B cell (primary cell): ENCODE measurements at regions not wholly inside any gene's neighbourhood (a gene's known extent, or its start where the extent isn't known, plus 50 kb on each side); places are given as distances from the start of the nearest gene placed in this dataset.

Experiments used
- ATAC-seq: fragments of 200-7000 bp; cut with Tn5 transposase; one replicate; pipeline ENCODE4 v1.10.0; 2021; ENCODE audit warnings: low read depth, mild to moderate bottlenecking, moderate number of reproducible peaks, moderate library complexity
- CTCF ChIA-PET: fragments of 350-600 bp; sonication (Branson Sonifier 250); formaldehyde crosslinking; loops from one replicate; lab custom pipeline; 2021; ENCODE audit warnings: antibody characterized with exemption, inconsistent platforms; lab: Charles Lee
- POLR2A ChIA-PET: fragments of 350-600 bp; sonication (Branson Sonifier 250); formaldehyde crosslinking; loops from one replicate; lab custom pipeline; 2021; ENCODE audit warnings: antibody characterized with exemption; lab: Charles Lee
- DNase-seq: peaks from one replicate; pipeline ENCODE4 v3.0.0; 2013
- H2AFZ ChIP-seq: 2 replicates; pipeline ENCODE4 v1.6.1; 2012; ENCODE audit warnings: mild to moderate bottlenecking, low read depth, low read length; ENCODE audit not compliant: insufficient read depth, poor library complexity, severe bottlenecking
- H3K27ac ChIP-seq, 2 donors: 1 replicate in 1 of 2; 2 replicates in 1 of 2; pipeline ENCODE4 v1.5.1; 2012 to 2013; ENCODE audit warnings: low read length in 2 of 2, mild to moderate bottlenecking in 2 of 2, moderate library complexity in 1 of 2
- H3K27me3 ChIP-seq, 4 experiments: fragments of 200-600 bp in 1 of 4; sonication (generic) in 1 of 4; replicated peaks in 1 of 4; 1 replicate in 2 of 4; 2 replicates in 2 of 4; pipeline versions ENCODE4 v1.6.1 to v1.7.0; 2013 to 2016; ENCODE audit warnings: low read length in 3 of 4, mild to moderate bottlenecking in 2 of 4, mixed read lengths in 1 of 4, moderate library complexity in 1 of 4; ENCODE audit not compliant: insufficient read depth in 4 of 4, control insufficient read depth in 3 of 4; ENCODE audit errors: control extremely low read depth in 1 of 4
- H3K36me3 ChIP-seq, 2 experiments: replicated peaks in 1 of 2; 1 replicate in 1 of 2; 2 replicates in 1 of 2; pipeline versions ENCODE4 v1.6.1 to v1.7.1; 2013; ENCODE audit warnings: low read length in 1 of 2; ENCODE audit not compliant: insufficient read depth in 2 of 2, control insufficient read depth in 1 of 2; ENCODE audit errors: control extremely low read depth in 1 of 2, extremely low read depth in 1 of 2
- H3K4me1 ChIP-seq, 2 donors: fragments of 200-600 bp in 1 of 2; sonication (generic) in 1 of 2; 1 replicate in 1 of 2; 2 replicates in 1 of 2; pipeline versions ENCODE4 v1.5.1 to v1.6.1; 2013 to 2017; ENCODE audit warnings: low read length in 2 of 2; ENCODE audit not compliant: control insufficient read depth in 2 of 2, insufficient read depth in 2 of 2
- H3K4me2 ChIP-seq: replicated peaks from 2 replicates; pipeline ENCODE3; 2012; ENCODE audit warnings: mild to moderate bottlenecking, low read depth, low read length; ENCODE audit not compliant: poor library complexity, severe bottlenecking
- H3K4me3 ChIP-seq, 5 experiments: fragments of 200-600 bp in 1 of 5; sonication (generic) in 1 of 5; 1 replicate in 3 of 5; 2 replicates in 2 of 5; pipeline versions ENCODE4 v1.5.1 to v1.7.0; 2011 to 2016; ENCODE audit warnings: low read length in 4 of 5, mild to moderate bottlenecking in 4 of 5, low read depth in 2 of 5, control low read depth in 1 of 5, moderate library complexity in 1 of 5; ENCODE audit not compliant: insufficient read depth in 1 of 5; ENCODE audit errors: control extremely low read depth in 1 of 5, extremely low read depth in 1 of 5
- H3K79me2 ChIP-seq: fragments of 200-600 bp; sonication (generic); one replicate; pipeline ENCODE4 v1.6.0; 2016; ENCODE audit warnings: low read length; ENCODE audit not compliant: control insufficient read depth, insufficient read depth
- H3K9ac ChIP-seq: fragments of 200-600 bp; sonication (generic); 2 replicates; pipeline ENCODE4 v1.6.1; 2017; ENCODE audit warnings: mild to moderate bottlenecking, low read length, moderate library complexity
- H3K9me3 ChIP-seq, 3 donors: one replicate each; pipeline versions ENCODE4 v1.6.1 to v1.7.1; 2013; ENCODE audit warnings: low read length in 2 of 3; ENCODE audit not compliant: control insufficient read depth in 2 of 3, insufficient read depth in 1 of 3; ENCODE audit errors: control extremely low read depth in 1 of 3
- H4K20me1 ChIP-seq: 2 replicates; pipeline ENCODE4 v1.6.0; 2012; ENCODE audit warnings: mild to moderate bottlenecking, low read length; ENCODE audit not compliant: insufficient read depth, control insufficient read depth, poor library complexity, severe bottlenecking
- H3K27ac Mint-ChIP-seq: one replicate; pipeline ENCODE4 v1.8.0; 2021; ENCODE audit warnings: mixed read lengths
- H3K27me3 Mint-ChIP-seq: one replicate; pipeline ENCODE4 v1.8.0; 2021; ENCODE audit warnings: mixed read lengths
- H3K4me1 Mint-ChIP-seq: one replicate; pipeline ENCODE4 v1.8.0; 2021; ENCODE audit warnings: mixed read lengths
- H3K4me3 Mint-ChIP-seq: one replicate; pipeline ENCODE4 v1.8.0; 2021; ENCODE audit warnings: mixed read lengths
- H3K9me3 Mint-ChIP-seq: one replicate; pipeline ENCODE4 v1.8.0; 2022; ENCODE audit warnings: mixed read lengths; ENCODE audit not compliant: insufficient read depth
- EZH2 ChIP-seq: IDR thresholded peaks from 2 replicates; pipeline ENCODE4 v1.6.1; 2012; ENCODE audit warnings: borderline replicate concordance, low read depth, mild to moderate bottlenecking, moderate library complexity, low read length; ENCODE audit not compliant: insufficient read depth, poor library complexity, severe bottlenecking
- WGBS: methylation state at CpG from one replicate; pipeline ENCODE4 v1.1.5; 2013; ENCODE audit warnings: missing lambda C conversion rate; ENCODE audit not compliant: insufficient coverage; 5-methylcytosine and 5-hydroxymethylcytosine counted together
- intact Hi-C: fragments of 100-400 bp; cut with micrococcal nuclease; formaldehyde crosslinking; loops from one replicate; pipeline ENCODE4 v1.10.0; 2022
- TF ChIP-seq, protein P1 (sequence below): fragments of 200-600 bp; IDR thresholded peaks from one replicate; pipeline ENCODE4 v1.8.0; 2022; ENCODE audit warnings: antibody characterized with exemption, mild to moderate bottlenecking

GRCh38 chr4:181674315-181674875 lies 568.8 kb upstream of the TENM3 start:
- no peak overlapping the region for H3K4me3 ChIP-seq
- Mint-ChIP-seq H3K9me3 (no peaks in the 10 kb centered on the region), H3K27me3 (no peaks in the 10 kb centered on the region), H3K4me1 (no peaks in the 10 kb centered on the region), H3K27ac (no peak overlapping the region), H3K4me3 (no peak overlapping the region)
- H3K27ac ChIP-seq = no peak overlapping the region
- TF ChIP-seq, protein P1, sequence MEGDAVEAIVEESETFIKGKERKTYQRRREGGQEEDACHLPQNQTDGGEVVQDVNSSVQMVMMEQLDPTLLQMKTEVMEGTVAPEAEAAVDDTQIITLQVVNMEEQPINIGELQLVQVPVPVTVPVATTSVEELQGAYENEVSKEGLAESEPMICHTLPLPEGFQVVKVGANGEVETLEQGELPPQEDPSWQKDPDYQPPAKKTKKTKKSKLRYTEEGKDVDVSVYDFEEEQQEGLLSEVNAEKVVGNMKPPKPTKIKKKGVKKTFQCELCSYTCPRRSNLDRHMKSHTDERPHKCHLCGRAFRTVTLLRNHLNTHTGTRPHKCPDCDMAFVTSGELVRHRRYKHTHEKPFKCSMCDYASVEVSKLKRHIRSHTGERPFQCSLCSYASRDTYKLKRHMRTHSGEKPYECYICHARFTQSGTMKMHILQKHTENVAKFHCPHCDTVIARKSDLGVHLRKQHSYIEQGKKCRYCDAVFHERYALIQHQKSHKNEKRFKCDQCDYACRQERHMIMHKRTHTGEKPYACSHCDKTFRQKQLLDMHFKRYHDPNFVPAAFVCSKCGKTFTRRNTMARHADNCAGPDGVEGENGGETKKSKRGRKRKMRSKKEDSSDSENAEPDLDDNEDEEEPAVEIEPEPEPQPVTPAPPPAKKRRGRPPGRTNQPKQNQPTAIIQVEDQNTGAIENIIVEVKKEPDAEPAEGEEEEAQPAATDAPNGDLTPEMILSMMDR = no peak
- no peak for TF ChIP-seq EZH2
- H2AFZ ChIP-seq = no peak overlapping the region
- no peak for DNase-seq
- no peak overlapping the region for H3K4me2 ChIP-seq
- intact Hi-C loops = no loop called here
- no peak for ATAC-seq
- H3K4me1 ChIP-seq = no peaks in the 10 kb centered on the region
- 44% methylated on average over 1 of the region's 1 CpG for WGBS
- POLR2A ChIA-PET = no interaction called here
- H3K36me3 ChIP-seq = no peaks in the 10 kb centered on the region
- H4K20me1 ChIP-seq = no peaks in the 10 kb centered on the region
- H3K9me3 ChIP-seq = no peaks in the 10 kb centered on the region
- no peaks in the 10 kb centered on the region for H3K27me3 ChIP-seq
- no peak overlapping the region for H3K9ac ChIP-seq
- CTCF ChIA-PET = no interaction called here
- H3K79me2 ChIP-seq = no peaks in the 10 kb centered on the region

DNA sequence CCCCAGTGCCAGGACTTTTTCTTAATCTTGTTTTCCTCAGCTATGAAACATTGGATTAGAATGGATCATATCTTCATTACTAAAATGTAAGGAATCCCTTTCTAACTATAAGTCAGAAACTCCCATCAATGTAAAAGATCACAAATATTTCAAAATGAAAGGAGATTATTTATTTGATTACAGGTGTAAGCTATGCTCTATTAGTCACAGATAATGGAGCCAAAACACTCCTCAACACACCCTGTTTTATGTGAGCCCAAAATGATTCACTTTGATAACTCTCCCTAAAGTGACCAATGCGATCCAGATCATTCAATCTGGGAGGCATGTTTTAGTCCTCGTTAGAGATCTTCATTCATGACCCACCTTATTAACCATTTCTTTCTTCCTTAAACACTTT lies 566.7 kb upstream of the TENM3 start:
- Mint-ChIP-seq H3K9me3 (no peaks in the 10 kb centered on the region), H3K4me1 (no peaks in the 10 kb centered on the region), H3K27ac (no peak overlapping the region), H3K4me3 (no peak overlapping the region), H3K27me3 (no peaks in the 10 kb centered on the region)
- no peak for TF ChIP-seq EZH2
- TF ChIP-seq, protein P1 = no peak
- Histone ChIP-seq H3K9me3 (no peaks in the 10 kb centered on the region), H3K36me3 (no peaks in the 10 kb centered on the region), H3K27ac (no peak overlapping the region), H3K79me2 (no peaks in the 10 kb centered on the region), H3K4me2 (no peak overlapping the region), H3K4me3 (no peak overlapping the region), H3K9ac (no peak overlapping the region), H2AFZ (no peak overlapping the region), H3K4me1 (no peaks in the 10 kb centered on the region), H4K20me1 (no peaks in the 10 kb centered on the region), H3K27me3 (no peaks in the 10 kb centered on the region)
- POLR2A ChIA-PET = no interaction called here
- ATAC-seq (no peak), DNase-seq (no peak)
- WGBS = 60% methylated on average over 2 of the region's 2 CpGs
- intact Hi-C loops = no loop called here
- CTCF ChIA-PET = no interaction called here
